T-helper 2 cell treated with Interferon-gamma antibody and Interleukin-4, amounts not matched to agents 5 μg/mL and 100 μg/mL, for 36 hours (primary cell): ENCODE measurements at regions not wholly inside any gene's neighbourhood (a gene's known extent, or its start where the extent isn't known, plus 50 kb on each side); places are given as distances from the start of the nearest gene placed in this dataset.

Experiments
- DNase-seq: peaks from one replicate; pipeline ENCODE4 v3.0.0; 2021; ENCODE audit warnings: low spot score
- H3K27ac Mint-ChIP-seq: one replicate; pipeline ENCODE4 v1.8.0; 2021; ENCODE audit warnings: mild to moderate bottlenecking, mixed read lengths
- H3K27me3 Mint-ChIP-seq: one replicate; pipeline ENCODE4 v1.8.0; 2021; ENCODE audit warnings: low read depth, mixed read lengths
- H3K36me3 Mint-ChIP-seq: one replicate; pipeline ENCODE4 v1.8.0; 2021; ENCODE audit warnings: low read depth, mixed read lengths
- H3K4me1 Mint-ChIP-seq: one replicate; pipeline ENCODE4 v1.8.0; 2021; ENCODE audit warnings: low read depth, mixed read lengths
- H3K4me3 Mint-ChIP-seq: one replicate; pipeline ENCODE4 v1.8.0; 2022; ENCODE audit warnings: mild to moderate bottlenecking, moderate library complexity, mixed read lengths
- H3K9me3 Mint-ChIP-seq: one replicate; pipeline ENCODE4 v1.8.0; 2021; ENCODE audit warnings: mixed read lengths

DNA sequence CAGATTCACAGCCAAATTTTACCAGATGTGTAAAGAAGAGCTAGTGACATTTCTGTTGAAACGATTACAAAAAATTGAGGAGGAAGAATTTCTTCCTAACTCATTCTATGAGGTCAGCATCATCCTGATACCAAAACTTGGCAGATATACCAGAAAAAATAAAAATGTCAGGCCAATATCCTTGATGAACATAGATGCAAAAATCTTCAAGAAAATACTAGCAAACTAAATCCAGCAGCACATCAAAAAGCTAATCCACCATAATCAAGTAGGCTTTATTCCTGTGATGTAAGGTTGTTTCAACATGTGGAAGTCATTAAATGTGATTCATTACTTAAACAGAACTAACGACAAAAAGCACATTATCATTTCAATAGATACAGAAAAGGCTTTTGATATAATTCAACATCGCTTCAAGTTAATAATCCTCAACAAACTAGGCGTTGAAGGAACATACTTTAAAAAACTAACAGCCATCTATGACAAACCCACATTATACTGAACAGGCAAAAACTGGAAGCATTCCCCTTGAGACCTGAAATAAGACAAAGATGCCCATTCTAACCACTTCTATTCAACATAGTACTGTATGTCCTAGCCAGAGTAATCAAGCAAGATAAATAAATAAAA is 807.7 kb upstream of the ZWINT start:
- DNase-seq, result no peak
- Mint-ChIP-seq H3K27ac (no peak overlapping the region), H3K4me3 (no peak overlapping the region), H3K27me3 (no peaks in the 10 kb centered on the region), H3K9me3 (peaks cover 29% of the 10 kb centered on the region), H3K36me3 (no peaks in the 10 kb centered on the region), H3K4me1 (no peaks in the 10 kb centered on the region)

GRCh38 chr10:57165671-57166070 is 804.6 kb upstream of the ZWINT start:
- Mint-ChIP-seq H3K4me3 (no peak overlapping the region), H3K9me3 (peaks cover 40% of the 10 kb centered on the region), H3K27me3 (no peaks in the 10 kb centered on the region), H3K36me3 (no peaks in the 10 kb centered on the region), H3K27ac (no peak overlapping the region), H3K4me1 (no peaks in the 10 kb centered on the region)
- DNase-seq, result no peak

DNA sequence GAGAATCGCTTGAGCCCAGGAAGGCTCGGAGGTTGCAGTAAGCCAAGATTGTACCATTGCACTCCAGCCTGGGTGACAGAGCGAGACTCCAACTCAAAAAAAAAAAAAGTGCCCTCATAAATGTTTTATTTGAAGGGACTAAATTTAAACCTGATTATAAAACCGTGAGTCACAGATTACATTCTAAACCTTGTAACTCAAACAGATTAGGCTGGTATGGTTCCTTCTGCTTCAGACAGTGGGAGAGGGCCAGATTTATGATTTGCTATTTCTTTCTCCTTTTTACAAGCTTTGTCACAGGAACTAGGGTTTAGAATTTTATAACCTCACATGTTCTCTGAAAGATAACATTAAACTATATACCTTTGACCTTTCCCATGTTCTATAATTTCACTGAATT is 801.2 kb upstream of the ZWINT start:
- Mint-ChIP-seq H3K4me1 (no peaks in the 10 kb centered on the region), H3K36me3 (no peaks in the 10 kb centered on the region), H3K4me3 (no peak overlapping the region), H3K27ac (no peak overlapping the region), H3K27me3 (no peaks in the 10 kb centered on the region), H3K9me3 (peaks cover 34% of the 10 kb centered on the region)
- no peak for DNase-seq

DNA sequence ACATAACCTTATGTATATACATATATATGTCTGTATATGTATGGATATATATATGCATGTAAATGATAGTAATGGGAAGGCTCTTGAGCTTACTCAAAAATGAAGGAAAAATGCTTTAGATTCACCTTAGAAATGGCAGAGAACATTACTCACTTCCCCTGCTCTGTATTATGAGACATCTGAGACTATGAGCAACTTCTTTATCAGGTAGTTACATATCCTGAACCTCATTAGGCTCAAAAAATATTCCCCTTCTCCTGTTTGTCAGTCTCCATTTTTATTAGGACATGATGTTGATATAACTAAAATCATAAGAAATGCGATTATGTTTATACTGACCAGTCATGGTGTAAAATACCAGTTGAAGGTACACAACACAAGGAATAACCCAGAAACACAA is 800.1 kb upstream of the ZWINT start:
- Mint-ChIP-seq H3K4me1 (no peaks in the 10 kb centered on the region), H3K27me3 (no peaks in the 10 kb centered on the region), H3K27ac (no peak overlapping the region), H3K4me3 (no peak overlapping the region), H3K9me3 (peaks cover 23% of the 10 kb centered on the region), H3K36me3 (no peaks in the 10 kb centered on the region)
- no peak for DNase-seq

DNA sequence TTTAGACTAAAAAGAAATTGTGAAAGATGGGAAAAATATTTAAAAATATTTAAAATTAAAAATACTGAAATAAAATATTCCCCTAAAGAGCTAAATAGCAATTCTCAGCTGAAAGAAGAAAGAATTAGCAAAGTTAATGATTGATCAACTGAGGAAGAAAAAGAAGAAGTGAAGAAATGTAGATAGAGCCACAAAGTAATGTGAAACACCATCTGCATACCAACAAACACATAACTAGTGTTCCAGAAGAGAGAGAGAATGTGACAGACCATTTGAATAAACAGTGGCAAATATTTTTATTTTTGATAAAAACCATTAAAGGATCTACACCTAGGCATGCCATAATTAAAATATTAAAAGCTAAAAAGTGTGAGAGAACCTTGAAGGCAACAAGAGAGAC is 784.5 kb upstream of the ZWINT start:
- Mint-ChIP-seq H3K36me3 (no peaks in the 10 kb centered on the region), H3K9me3 (peaks cover 38% of the 10 kb centered on the region), H3K4me3 (no peak overlapping the region), H3K4me1 (no peaks in the 10 kb centered on the region), H3K27ac (no peak overlapping the region), H3K27me3 (no peaks in the 10 kb centered on the region)
- DNase-seq, result no peak

DNA sequence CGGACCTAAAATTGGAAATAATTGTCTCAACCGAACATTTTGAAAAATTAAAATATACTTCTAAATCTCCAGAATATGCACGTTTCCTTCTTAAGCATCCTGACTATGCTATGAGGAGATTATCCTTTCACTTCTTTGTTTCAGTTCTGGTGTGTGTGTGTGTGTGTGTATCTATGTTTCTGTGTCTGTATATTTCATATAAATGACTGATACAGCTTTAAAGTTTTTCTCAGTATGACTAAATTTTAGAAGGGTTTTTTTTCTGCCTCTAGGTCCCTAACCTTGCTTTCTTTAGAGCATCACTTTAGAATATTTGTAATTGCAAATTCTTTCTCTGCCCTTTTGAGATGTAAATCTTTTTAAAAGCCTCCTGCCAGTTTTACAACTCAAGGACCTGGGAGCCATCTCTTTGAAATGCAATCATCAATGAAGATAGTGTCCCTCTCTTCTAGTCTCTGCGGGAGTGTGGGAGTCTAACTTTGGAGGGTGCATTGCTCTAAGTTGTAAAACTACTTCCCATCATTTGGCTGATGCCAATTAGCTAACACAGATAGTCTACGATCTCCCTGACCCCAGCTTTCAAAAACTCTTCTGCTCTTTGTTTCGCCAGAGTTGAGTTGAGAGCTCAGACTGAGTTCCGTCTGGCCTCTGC is 782.0 kb upstream of the ZWINT start:
- no peak overlapping the region for H3K27ac Mint-ChIP-seq
- H3K9me3 Mint-ChIP-seq, result peaks cover 35% of the 10 kb centered on the region
- no peaks in the 10 kb centered on the region for H3K4me1 Mint-ChIP-seq
- no peaks in the 10 kb centered on the region for H3K27me3 Mint-ChIP-seq
- no peak for DNase-seq
- H3K4me3 Mint-ChIP-seq, result no peak overlapping the region
- no peaks in the 10 kb centered on the region for H3K36me3 Mint-ChIP-seq

GRCh38 chr10:57141708-57142107 is 780.6 kb upstream of the ZWINT start:
- Mint-ChIP-seq H3K36me3 (no peaks in the 10 kb centered on the region), H3K9me3 (peaks cover 24% of the 10 kb centered on the region), H3K27ac (no peak overlapping the region), H3K4me1 (no peaks in the 10 kb centered on the region), H3K4me3 (no peak overlapping the region), H3K27me3 (no peaks in the 10 kb centered on the region)
- no peak for DNase-seq

DNA sequence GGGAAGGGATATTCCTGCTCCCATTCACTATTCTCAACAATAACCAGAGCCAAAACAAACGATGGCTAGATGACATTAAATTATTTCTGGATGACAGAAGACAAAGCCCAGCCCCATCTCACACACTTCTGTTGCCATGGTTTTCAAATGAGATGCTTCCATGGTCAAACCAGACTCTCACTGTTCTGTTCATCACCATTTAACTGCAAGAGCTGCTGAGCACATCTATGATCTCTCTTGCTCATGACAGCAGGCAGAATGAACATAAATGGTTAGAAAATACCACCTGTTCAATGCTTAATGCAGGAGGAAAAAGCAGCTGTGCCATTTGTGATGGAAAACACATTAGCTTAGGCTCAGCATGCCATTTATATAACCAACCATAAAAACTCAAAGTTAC is 758.6 kb upstream of the ZWINT start:
- H3K4me1 Mint-ChIP-seq, result no peaks in the 10 kb centered on the region
- peaks cover 7% of the 10 kb centered on the region for H3K9me3 Mint-ChIP-seq
- no peak overlapping the region for H3K4me3 Mint-ChIP-seq

GRCh38 chr10:57113545-57113944 is 752.5 kb upstream of the ZWINT start:
- H3K4me3 Mint-ChIP-seq, result no peak overlapping the region
- no peaks in the 10 kb centered on the region for H3K4me1 Mint-ChIP-seq
- H3K27ac Mint-ChIP-seq, result no peak overlapping the region
- peaks cover 12% of the 10 kb centered on the region for H3K9me3 Mint-ChIP-seq
- H3K36me3 Mint-ChIP-seq, result no peaks in the 10 kb centered on the region
- H3K27me3 Mint-ChIP-seq, result no peaks in the 10 kb centered on the region
- no peak for DNase-seq

More for the DNA sequence above, 758.6 kb upstream of the ZWINT start:
- Mint-ChIP-seq H3K27me3 (no peaks in the 10 kb centered on the region), H3K27ac (no peak overlapping the region), H3K36me3 (no peaks in the 10 kb centered on the region)
- DNase-seq, result no peak

GRCh38 chr10:57102236-57102635 is 741.2 kb upstream of the ZWINT start:
- Mint-ChIP-seq H3K36me3 (no peaks in the 10 kb centered on the region), H3K4me3 (no peak overlapping the region), H3K4me1 (no peaks in the 10 kb centered on the region), H3K9me3 (peaks cover 8% of the 10 kb centered on the region), H3K27me3 (no peaks in the 10 kb centered on the region), H3K27ac (no peak overlapping the region)
- DNase-seq, result no peak

DNA sequence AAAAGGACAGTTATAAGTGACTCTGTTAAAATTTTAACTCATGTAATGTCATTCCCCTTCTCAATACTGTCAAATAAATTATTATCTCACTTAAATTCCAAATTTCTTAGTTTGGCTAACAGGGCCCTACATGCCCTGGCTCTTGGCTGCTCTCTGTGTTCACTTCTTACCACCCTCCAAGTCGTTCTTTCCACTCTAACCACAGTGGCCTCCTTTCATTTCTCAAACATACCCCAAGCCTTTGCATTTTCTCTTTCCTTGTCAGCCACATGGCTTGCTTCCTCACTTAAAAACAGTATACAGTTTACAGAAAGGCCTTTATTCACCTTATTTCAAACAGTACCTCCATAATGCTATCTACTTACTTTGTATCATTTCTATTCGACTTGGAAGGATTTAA is 737.1 kb upstream of the ZWINT start:
- DNase-seq, result no peak
- H3K36me3 Mint-ChIP-seq, result no peaks in the 10 kb centered on the region
- no peaks in the 10 kb centered on the region for H3K4me1 Mint-ChIP-seq
- peaks cover 13% of the 10 kb centered on the region for H3K9me3 Mint-ChIP-seq
- H3K27ac Mint-ChIP-seq, result no peak overlapping the region
- no peaks in the 10 kb centered on the region for H3K27me3 Mint-ChIP-seq
- no peak overlapping the region for H3K4me3 Mint-ChIP-seq

DNA sequence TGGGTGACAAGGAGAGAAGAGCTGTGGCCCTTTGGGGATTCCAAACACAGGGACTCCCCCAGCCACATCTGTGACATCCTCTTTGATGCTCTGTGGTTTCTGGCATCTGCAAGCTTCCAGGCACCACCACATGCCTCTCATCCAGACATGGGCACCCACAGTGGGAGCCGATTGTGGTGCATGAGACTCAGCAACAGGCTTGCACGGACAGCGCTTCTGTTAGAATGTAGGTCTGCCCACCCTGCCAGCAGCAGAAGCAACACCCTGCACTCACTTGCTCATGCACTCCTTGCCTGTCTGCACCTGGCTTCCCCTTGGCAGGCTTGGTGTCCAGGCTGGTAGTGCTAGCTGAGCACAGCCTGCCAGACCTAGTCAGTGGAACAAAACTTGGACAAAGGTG is 735.0 kb upstream of the ZWINT start:
- Mint-ChIP-seq H3K27ac (no peak overlapping the region), H3K27me3 (no peaks in the 10 kb centered on the region), H3K36me3 (no peaks in the 10 kb centered on the region), H3K4me1 (no peaks in the 10 kb centered on the region), H3K4me3 (no peak overlapping the region), H3K9me3 (peaks cover 17% of the 10 kb centered on the region)
- DNase-seq, result no peak

GRCh38 chr10:57094965-57095364 is 733.9 kb upstream of the ZWINT start:
- Mint-ChIP-seq H3K36me3 (no peaks in the 10 kb centered on the region), H3K4me1 (no peaks in the 10 kb centered on the region), H3K9me3 (peaks cover 17% of the 10 kb centered on the region), H3K27ac (no peak overlapping the region), H3K4me3 (no peak overlapping the region), H3K27me3 (no peaks in the 10 kb centered on the region)
- DNase-seq, result no peak

- DNase-seq, result no peak
- no peak overlapping the region for H3K4me3 Mint-ChIP-seq
- no peaks in the 10 kb centered on the region for H3K36me3 Mint-ChIP-seq
- no peak overlapping the region for H3K27ac Mint-ChIP-seq
- H3K27me3 Mint-ChIP-seq, result no peaks in the 10 kb centered on the region
- H3K4me1 Mint-ChIP-seq, result no peaks in the 10 kb centered on the region
- H3K9me3 Mint-ChIP-seq, result peaks cover 20% of the 10 kb centered on the region
These were observed 733.0 kb upstream of the ZWINT start for GRCh38 chr10:57094083-57094482.

GRCh38 chr10:57053530-57053929 is 692.5 kb upstream of the ZWINT start:
- no peaks in the 10 kb centered on the region for H3K4me1 Mint-ChIP-seq
- no peak overlapping the region for H3K4me3 Mint-ChIP-seq
- no peaks in the 10 kb centered on the region for H3K36me3 Mint-ChIP-seq
- H3K27ac Mint-ChIP-seq, result no peak overlapping the region
- H3K9me3 Mint-ChIP-seq, result peaks cover 52% of the 10 kb centered on the region
- no peaks in the 10 kb centered on the region for H3K27me3 Mint-ChIP-seq
- DNase-seq, result no peak
